ENCODE measurements at regions not wholly inside any gene's neighbourhood (a gene's known extent, or its start where the extent isn't known, plus 50 kb on each side); places are given as distances from the start of the nearest gene placed in this dataset.
"Not testable (repeated sequence)": the region's sequence is repeated elsewhere in the genome, so short reads cannot be mapped to it uniquely, and the experiment has no call there.

DNA sequence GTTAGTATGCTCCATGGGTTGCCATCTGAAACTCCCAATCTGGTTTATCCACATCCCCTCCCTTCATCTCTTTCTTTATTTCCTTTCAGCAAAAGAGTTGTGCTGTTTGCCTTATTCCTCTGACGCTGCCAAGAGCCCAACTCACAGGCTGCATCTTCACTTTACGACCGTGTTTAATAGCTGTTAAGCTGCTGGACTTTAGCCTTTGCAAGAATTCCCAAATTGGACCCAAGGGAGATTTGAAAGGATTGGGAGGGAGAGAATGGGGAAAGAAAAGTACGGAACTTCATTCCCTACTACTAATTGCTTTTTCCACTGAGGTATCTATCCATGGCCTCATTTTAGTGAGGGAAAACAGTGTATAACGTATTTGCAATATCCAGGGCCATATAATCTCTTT is 263.4 kb upstream of the MEIS1 start:
- Histone ChIP-seq H3K27me3 (no peaks in the 10 kb centered on the region; the same call in 1 of the 2 replicates), H3K4me3 (no peak overlapping the region), H3K36me3 (no peaks in the 10 kb centered on the region), H3K9me3 (no peaks in the 10 kb centered on the region)
- DNase-seq: no peak

- no peaks in the 10 kb centered on the region; the same call in 1 of the 2 replicates for H3K27me3 ChIP-seq
- H3K9me3 ChIP-seq: no peaks in the 10 kb centered on the region
- DNase-seq: no peak
- H3K4me3 ChIP-seq: no peak overlapping the region
- no peaks in the 10 kb centered on the region for H3K36me3 ChIP-seq
These were observed 264.1 kb upstream of the MEIS1 start for GRCh38 chr2:66170744-66171330.

DNA sequence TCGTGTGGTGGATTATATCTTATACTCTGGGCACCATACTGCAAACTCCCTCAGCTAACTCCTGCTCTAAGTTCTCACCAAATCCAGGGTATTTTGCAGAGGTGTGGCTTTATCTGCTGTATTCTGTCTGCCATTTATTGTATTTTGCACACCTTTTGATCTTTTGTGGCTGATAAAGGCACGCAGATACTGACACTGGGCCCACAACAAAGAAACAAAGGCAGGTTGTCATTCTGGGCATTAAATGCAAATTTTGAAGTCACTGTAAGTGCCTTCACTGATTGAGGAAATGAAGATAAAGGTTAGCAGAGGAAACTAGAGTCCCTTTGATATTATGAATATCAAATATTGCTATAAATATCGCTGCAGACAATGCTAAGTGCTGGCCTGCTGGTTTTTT is 265.8 kb upstream of the MEIS1 start:
- no peaks in the 10 kb centered on the region for H3K36me3 ChIP-seq
- H3K27me3 ChIP-seq: no peaks in the 10 kb centered on the region; the same call in 1 of the 2 replicates
- H3K4me3 ChIP-seq: no peak overlapping the region
- no peak for DNase-seq
- no peaks in the 10 kb centered on the region for H3K9me3 ChIP-seq

DNA sequence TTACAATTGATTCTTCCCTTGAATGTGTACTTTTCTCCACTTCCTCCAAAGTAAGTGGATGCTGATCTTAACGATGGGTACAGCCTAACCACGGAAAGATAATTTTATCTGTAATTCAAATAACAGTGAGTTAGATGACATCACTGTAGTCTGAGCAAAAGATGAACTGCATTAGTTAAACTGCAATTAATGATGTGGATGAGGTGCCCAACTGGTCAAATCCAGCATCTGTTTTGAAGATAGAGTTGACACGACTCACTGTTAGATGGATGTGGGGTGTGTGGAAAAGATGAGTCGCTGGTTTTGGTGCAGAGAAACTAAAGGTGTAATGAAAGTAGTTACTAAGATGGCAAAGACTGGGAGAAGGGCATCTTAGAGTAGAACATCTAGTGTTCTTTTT is 270.5 kb upstream of the MEIS1 start:
- Histone ChIP-seq H3K9me3 (no peaks in the 10 kb centered on the region), H3K4me3 (no peak overlapping the region), H3K36me3 (no peaks in the 10 kb centered on the region), H3K27me3 (no peaks in the 10 kb centered on the region; the same call in 1 of the 2 replicates)
- DNase-seq: no peak

- DNase-seq: no peak
These were observed 278.8 kb upstream of the MEIS1 start for GRCh38 chr2:66156171-66156570.

DNA sequence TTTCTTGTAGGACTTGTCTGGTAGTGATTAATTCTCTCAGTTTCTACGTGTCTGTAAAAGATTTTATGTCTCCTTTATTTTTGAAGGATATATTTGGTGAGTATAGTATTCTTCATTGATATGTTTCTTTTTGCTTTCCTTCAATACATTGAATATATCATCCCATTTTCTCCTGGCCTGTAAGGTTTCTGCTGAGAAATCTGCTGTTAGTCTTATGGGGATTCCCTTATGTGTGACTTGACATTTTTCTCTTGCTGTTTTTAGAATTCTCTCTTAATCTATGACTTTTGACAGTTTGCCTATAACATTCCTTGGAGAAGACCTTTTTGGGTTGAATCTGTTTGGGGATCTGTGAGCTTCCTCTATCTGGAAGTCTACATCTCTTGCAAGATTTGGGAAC is 281.0 kb upstream of the MEIS1 start:
- no peak for DNase-seq
- Histone ChIP-seq H3K27me3 (no peaks in the 10 kb centered on the region), H3K36me3 (no peaks in the 10 kb centered on the region)

More at GRCh38 chr2:66156171-66156570, 278.8 kb upstream of the MEIS1 start:
- Histone ChIP-seq H3K9me3 (peaks cover 15% of the 10 kb centered on the region), H3K4me3 (no peak overlapping the region), H3K27me3 (no peaks in the 10 kb centered on the region), H3K36me3 (no peaks in the 10 kb centered on the region)

DNA sequence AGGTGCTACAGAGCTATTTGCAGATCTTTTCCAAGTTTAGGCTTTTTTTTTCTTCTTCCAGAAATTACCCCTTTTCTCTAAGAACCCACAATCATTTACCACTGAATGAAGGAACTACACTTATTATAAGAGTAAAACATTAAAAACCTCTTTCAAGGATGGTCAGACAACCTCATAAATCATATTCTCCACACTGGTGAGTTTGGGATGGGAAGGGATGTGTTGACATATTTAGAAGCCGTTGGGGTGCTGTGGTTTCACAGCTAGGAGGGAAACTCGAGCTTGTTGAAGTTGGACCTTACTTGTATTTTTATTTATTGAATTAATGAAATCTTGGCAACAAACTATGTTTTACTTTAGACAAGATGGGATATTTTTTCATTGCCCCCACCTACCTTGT is 289.4 kb upstream of the MEIS1 start:
- Histone ChIP-seq H3K9me3 (0 out of 2 replicates have a peak, but pooled peaks cover 2% of the 10 kb centered on the region), H3K36me3 (no peaks in the 10 kb centered on the region), H3K4me3 (no peak overlapping the region), H3K27me3 (no peaks in the 10 kb centered on the region)
- DNase-seq: no peak

More for the DNA sequence above, 281.0 kb upstream of the MEIS1 start:
- Histone ChIP-seq H3K4me3 (no peak overlapping the region), H3K9me3 (peaks cover 17% of the 10 kb centered on the region)

GRCh38 chr2:66144324-66144723 is 290.6 kb upstream of the MEIS1 start:
- not testable (repeated sequence) for H3K4me3 ChIP-seq, H3K27me3 ChIP-seq

DNA sequence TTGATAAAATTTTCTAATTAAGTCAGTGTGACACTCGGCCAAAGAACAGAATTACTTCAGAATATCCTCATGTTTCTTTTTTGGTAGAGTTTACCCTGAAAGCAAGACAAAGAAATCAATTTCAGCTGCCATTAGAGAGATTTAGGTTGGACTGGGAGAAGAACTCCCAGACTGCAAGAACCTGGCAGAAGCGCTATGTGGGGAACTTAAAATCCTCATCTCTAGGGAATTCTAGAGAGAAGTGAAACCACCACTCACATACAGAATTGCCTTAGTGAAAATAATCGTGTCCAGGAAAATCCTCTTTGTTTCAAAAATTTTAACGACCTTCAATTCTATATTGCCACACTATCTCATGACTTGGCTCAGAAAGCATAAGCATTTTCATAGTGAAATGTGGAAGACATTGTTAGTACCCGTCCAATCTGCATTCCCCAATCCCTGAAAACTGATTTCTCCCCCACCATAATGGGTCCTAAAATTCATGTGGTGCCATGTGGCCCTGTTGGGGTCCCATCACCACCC is 297.3 kb upstream of the MEIS1 start:
- Histone ChIP-seq H3K9me3 (no peaks in the 10 kb centered on the region), H3K4me3 (no peak overlapping the region), H3K27me3 (no peaks in the 10 kb centered on the region), H3K36me3 (no peaks in the 10 kb centered on the region)
- no peak for DNase-seq

More at GRCh38 chr2:66144324-66144723, 290.6 kb upstream of the MEIS1 start:
- not testable (repeated sequence) for DNase-seq, H3K36me3 ChIP-seq, H3K9me3 ChIP-seq

- Histone ChIP-seq H3K27me3 (no peaks in the 10 kb centered on the region), H3K36me3 (no peaks in the 10 kb centered on the region), H3K9me3 (no peaks in the 10 kb centered on the region), H3K4me3 (no peak overlapping the region)
- DNase-seq: no peak
These were observed 300.7 kb upstream of the MEIS1 start for GRCh38 chr2:66134138-66134701.

- no peaks in the 10 kb centered on the region for H3K27me3 ChIP-seq
- no peaks in the 10 kb centered on the region for H3K9me3 ChIP-seq
- H3K4me3 ChIP-seq: no peak overlapping the region
- no peaks in the 10 kb centered on the region for H3K36me3 ChIP-seq
- no peak for DNase-seq
These were observed 307.3 kb upstream of the MEIS1 start for GRCh38 chr2:66127656-66128055.

GRCh38 chr2:66127061-66127460 is 307.9 kb upstream of the MEIS1 start:
- DNase-seq: no peak
- Histone ChIP-seq H3K9me3 (no peaks in the 10 kb centered on the region), H3K27me3 (no peaks in the 10 kb centered on the region), H3K36me3 (no peaks in the 10 kb centered on the region), H3K4me3 (no peak overlapping the region)

- DNase-seq: no peak
- no peak overlapping the region for H3K4me3 ChIP-seq
- H3K27me3 ChIP-seq: no peaks in the 10 kb centered on the region
- H3K9me3 ChIP-seq: no peaks in the 10 kb centered on the region
- no peaks in the 10 kb centered on the region for H3K36me3 ChIP-seq
These were observed 309.0 kb upstream of the MEIS1 start for GRCh38 chr2:66125951-66126350.

DNA sequence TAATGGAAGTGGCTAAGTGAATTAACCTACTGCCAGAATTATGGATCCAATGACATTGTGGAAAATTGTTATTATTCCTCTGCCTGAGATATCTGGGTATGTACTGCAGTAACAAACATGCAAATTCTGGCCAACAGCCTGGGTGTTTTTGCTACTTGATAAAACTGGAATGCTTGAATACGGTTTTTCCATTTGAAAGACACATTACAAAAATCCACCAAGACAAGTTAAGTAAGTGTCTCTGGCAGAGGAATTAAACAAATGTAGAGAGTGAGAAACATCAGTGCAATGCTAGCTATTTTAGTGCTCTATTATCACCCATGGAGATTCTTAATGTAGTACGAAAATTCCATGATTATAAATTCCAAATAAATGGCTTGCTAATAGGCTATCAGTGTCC is 312.4 kb upstream of the MEIS1 start:
- Histone ChIP-seq H3K27me3 (no peaks in the 10 kb centered on the region), H3K36me3 (no peaks in the 10 kb centered on the region), H3K9me3 (no peaks in the 10 kb centered on the region), H3K4me3 (no peak overlapping the region)
- no peak for DNase-seq

DNA sequence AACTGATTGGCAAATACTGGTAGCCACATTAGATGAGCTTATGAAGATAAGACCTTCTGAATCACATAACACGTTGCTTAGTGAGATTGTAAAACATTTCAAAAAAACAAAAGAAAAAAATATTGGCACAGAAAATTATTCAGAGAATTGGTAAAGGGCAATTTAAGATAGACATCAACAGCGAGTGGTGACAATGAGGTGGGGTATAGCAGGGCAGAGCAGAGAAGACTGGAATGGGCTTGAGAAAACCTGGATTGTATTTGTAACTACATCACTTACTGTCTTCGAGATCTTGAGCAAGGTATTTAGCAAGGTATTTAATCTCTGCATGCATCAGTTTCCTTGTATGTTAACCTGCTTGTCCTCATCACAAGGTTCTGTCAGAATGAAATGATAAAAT is 313.0 kb upstream of the MEIS1 start:
- no peak for DNase-seq
- H3K36me3 ChIP-seq: no peaks in the 10 kb centered on the region
- no peaks in the 10 kb centered on the region for H3K27me3 ChIP-seq
- no peak overlapping the region for H3K4me3 ChIP-seq
- no peaks in the 10 kb centered on the region for H3K9me3 ChIP-seq

DNA sequence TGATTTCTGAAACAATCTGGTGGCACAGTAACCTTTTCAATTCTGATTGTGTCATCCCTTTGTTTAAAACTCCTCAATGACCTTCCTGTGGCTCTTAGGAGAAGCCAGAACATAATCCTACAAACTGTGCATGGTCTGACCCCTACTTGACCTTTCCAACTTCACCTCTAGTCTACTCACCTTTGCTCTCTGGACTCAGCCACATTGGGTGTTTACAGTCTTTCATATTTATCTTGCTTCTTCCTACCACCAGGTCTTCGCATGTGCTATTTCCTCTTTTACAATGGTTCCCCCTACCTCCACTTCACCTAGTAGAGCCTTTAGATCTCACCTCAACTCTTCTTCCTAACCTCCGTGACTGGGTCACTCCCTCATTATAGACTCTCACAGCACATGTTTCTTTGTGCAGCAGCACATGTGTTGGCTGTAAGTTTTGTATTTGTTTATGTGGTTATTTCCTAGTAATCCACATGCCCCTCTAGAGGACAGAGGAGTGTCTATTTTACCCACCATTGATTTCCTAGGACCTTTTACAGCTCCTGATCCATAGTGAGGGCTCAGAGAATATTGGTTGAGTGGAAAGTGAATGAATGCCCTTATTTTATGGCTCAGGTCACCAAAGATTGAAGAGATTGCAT is 320.8 kb upstream of the MEIS1 start:
- Histone ChIP-seq H3K9me3 (no peaks in the 10 kb centered on the region), H3K36me3 (no peaks in the 10 kb centered on the region), H3K4me3 (no peak overlapping the region), H3K27me3 (no peaks in the 10 kb centered on the region)
- no peak for DNase-seq

DNA sequence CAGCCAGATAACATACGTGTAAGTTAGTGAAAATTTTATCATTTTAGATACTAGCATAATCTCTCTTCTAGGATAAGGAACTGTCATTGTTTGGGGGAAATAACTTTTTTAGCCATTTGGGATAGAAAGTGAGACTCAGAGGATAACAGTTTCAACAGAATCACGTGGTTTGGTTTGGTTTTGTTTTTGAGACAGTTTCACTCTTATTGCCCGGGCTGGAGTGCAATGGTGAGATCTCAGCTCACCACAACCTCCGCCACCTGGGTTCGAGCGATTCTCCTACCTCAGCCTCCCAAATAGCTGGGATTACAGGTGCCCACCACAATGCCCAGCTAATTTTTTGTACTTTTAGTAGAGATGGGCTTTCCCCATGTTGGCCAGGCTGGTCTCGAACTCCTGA is 323.2 kb upstream of the MEIS1 start:
- no peak for DNase-seq
- no peaks in the 10 kb centered on the region for H3K36me3 ChIP-seq
- no peaks in the 10 kb centered on the region for H3K9me3 ChIP-seq
- no peak overlapping the region for H3K4me3 ChIP-seq
- H3K27me3 ChIP-seq: no peaks in the 10 kb centered on the region

DNA sequence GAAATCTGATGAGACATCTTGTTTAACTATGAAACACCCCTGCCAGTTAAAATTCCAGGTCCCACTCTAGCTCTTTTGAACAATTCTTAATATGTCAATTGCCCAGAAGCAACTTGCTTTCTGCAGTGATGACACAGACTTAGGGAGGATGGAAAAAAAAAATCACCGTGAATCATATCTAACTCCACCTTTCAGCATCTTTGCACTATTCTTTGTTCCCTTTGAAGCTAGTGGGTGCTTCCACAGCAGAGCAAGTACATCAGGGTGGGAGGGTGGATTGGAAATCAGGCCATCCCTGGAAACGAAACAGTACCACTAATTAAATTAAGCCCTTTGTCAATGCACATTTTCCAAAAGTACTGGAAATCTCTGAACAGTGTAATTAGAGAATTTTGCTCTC is 324.3 kb upstream of the MEIS1 start:
- Histone ChIP-seq H3K4me3 (no peak overlapping the region), H3K9me3 (no peaks in the 10 kb centered on the region), H3K27me3 (no peaks in the 10 kb centered on the region), H3K36me3 (no peaks in the 10 kb centered on the region)
- no peak for DNase-seq
